HepG2 (cell line): ENCODE measurements at regions not wholly inside any gene's neighbourhood (a gene's known extent, or its start where the extent isn't known, plus 50 kb on each side); places are given as distances from the start of the nearest gene placed in this dataset.

ENCODE experiments used
- AHR ChIP-seq: IDR thresholded peaks from 2 replicates; pipeline ENCODE4 v1.6.1; 2018; ENCODE audit warnings: missing genetic modification reagents, missing compliant biosample characterization
- HMG20B ChIP-seq: conservative IDR thresholded peaks from 2 replicates; pipeline ENCODE4 v1.6.1; 2016; ENCODE audit warnings: missing genetic modification reagents, missing compliant biosample characterization
- HOXD1 ChIP-seq: sonication (generic); formaldehyde crosslinking; IDR thresholded peaks from 2 replicates; pipeline ENCODE4 v1.5.0; 2020; ENCODE audit warnings: missing genetic modification reagents
- MIER2 ChIP-seq: IDR thresholded peaks from 2 replicates; pipeline ENCODE4 v1.6.1; 2016; ENCODE audit warnings: missing biosample characterization, missing genetic modification reagents
- POLR2A ChIP-seq, 2 experiments: IDR thresholded peaks; 2 replicates each; pipeline ENCODE4 v1.6.1; 2011; ENCODE audit warnings: low read depth in 2 of 2, low read length in 2 of 2, mild to moderate bottlenecking in 1 of 2, moderate library complexity in 1 of 2; ENCODE audit not compliant: insufficient read depth in 1 of 2
- REST ChIP-seq, 2 experiments: IDR thresholded peaks; 2 replicates each; pipeline ENCODE4 v1.6.1; 2011 to 2012; ENCODE audit warnings: low read length in 2 of 2, borderline replicate concordance in 1 of 2, low read depth in 1 of 2, mild to moderate bottlenecking in 1 of 2, moderate library complexity in 1 of 2
- RORA ChIP-seq: sonication (generic); formaldehyde crosslinking; IDR thresholded peaks from 2 replicates; pipeline ENCODE4 v1.5.0; 2020; ENCODE audit warnings: mild to moderate bottlenecking, missing genetic modification reagents, moderate library complexity
- SAFB2 ChIP-seq: sonication (generic); formaldehyde crosslinking; IDR thresholded peaks from 2 replicates; pipeline ENCODE4 v1.5.1; 2020; ENCODE audit warnings: missing genetic modification reagents, low read depth, mild to moderate bottlenecking, borderline replicate concordance
- SIN3B ChIP-seq: fragments of 150-350 bp; IDR thresholded peaks from 2 replicates; pipeline ENCODE4 v1.6.1; 2014; ENCODE audit warnings: low read length
- SKIL ChIP-seq: sonication (generic); formaldehyde crosslinking; IDR thresholded peaks from 2 replicates; pipeline ENCODE4 v1.8.0; 2022; ENCODE audit warnings: missing genetic modification reagents, mild to moderate bottlenecking, moderate library complexity, borderline replicate concordance
- ZBTB4 ChIP-seq: sonication (generic); formaldehyde crosslinking; IDR thresholded peaks from 2 replicates; pipeline ENCODE4 v1.4.0; 2020; ENCODE audit warnings: missing genetic modification reagents, mild to moderate bottlenecking, borderline replicate concordance
- ZBTB7A ChIP-seq: sonication (generic); formaldehyde crosslinking; IDR thresholded peaks from 2 replicates; pipeline ENCODE4 v1.8.0; 2022; ENCODE audit warnings: mild to moderate bottlenecking, missing genetic modification reagents
- ZNF160 ChIP-seq: sonication (generic); formaldehyde crosslinking; IDR thresholded peaks from 2 replicates; pipeline ENCODE4 v1.8.0; 2022; ENCODE audit warnings: mild to moderate bottlenecking, inconsistent platforms, missing genetic modification reagents
- ZNF20 ChIP-seq: sonication (generic); formaldehyde crosslinking; IDR thresholded peaks from 2 replicates; pipeline ENCODE4 v1.4.0; 2020; ENCODE audit warnings: mild to moderate bottlenecking, moderate library complexity, missing genetic modification reagents
- ZNF33A ChIP-seq: sonication (generic); formaldehyde crosslinking; IDR thresholded peaks from 2 replicates; pipeline ENCODE4 v1.5.1; 2020; ENCODE audit warnings: missing genetic modification reagents, mild to moderate bottlenecking, moderate library complexity, borderline replicate concordance
- ZNF414 ChIP-seq: sonication (generic); formaldehyde crosslinking; IDR thresholded peaks from 2 replicates; pipeline ENCODE4 v1.5.0; 2020; ENCODE audit warnings: missing genetic modification reagents
- ZNF572 ChIP-seq: sonication (generic); formaldehyde crosslinking; IDR thresholded peaks from 2 replicates; pipeline ENCODE4 v1.5.1; 2020; ENCODE audit warnings: mild to moderate bottlenecking, missing genetic modification reagents
- ZNF576 ChIP-seq: sonication (generic); formaldehyde crosslinking; IDR thresholded peaks from 2 replicates; pipeline ENCODE4 v1.4.0; 2020; ENCODE audit warnings: mild to moderate bottlenecking, missing genetic modification reagents
- ZNF720 ChIP-seq: sonication (generic); formaldehyde crosslinking; IDR thresholded peaks from 2 replicates; pipeline ENCODE4 v1.4.0; 2020; ENCODE audit warnings: missing genetic modification reagents
- ZNF792 ChIP-seq: IDR thresholded peaks from 2 replicates; pipeline ENCODE4 v1.6.1; 2016

GRCh38 chr2:224145751-224146355 lies 106.8 kb upstream of the SERPINE2 start (continued):
- peak in 1 of 2 experiments; percentile 72; a peak in 1 of 4 replicates for TF ChIP-seq REST (IDR thresholded peaks at IDR 0.05; ENCODE audit: borderline replicate concordance in 1 of 2, low read depth in 1 of 2, low read length in 2 of 2)
- no peak for TF ChIP-seq POLR2A (IDR thresholded peaks at IDR 0.05; ENCODE audit: insufficient read depth in 1 of 2, low read depth in 2 of 2, low read length in 2 of 2)
- no peak for TF ChIP-seq SIN3B
- TF ChIP-seq ZNF160, result no peak
- TF ChIP-seq ZNF792 (CRISPR knock-in tag), result no peak; the same call in 1 of the 2 replicates
- no peak for TF ChIP-seq ZBTB7A (CRISPR knock-in tag)
- TF ChIP-seq ZNF33A (CRISPR knock-in tag), result no peak
- no peak for TF ChIP-seq ZNF576 (CRISPR knock-in tag)
- peak; percentile 4; the same call in 1 of the 2 replicates for TF ChIP-seq ZNF414 (CRISPR knock-in tag)
- TF ChIP-seq SAFB2 (CRISPR knock-in tag), result no peak
- TF ChIP-seq MIER2 (CRISPR knock-in tag), result no peak
- no peak for TF ChIP-seq ZNF572 (CRISPR knock-in tag)
- no peak; the same call in 1 of the 2 replicates for TF ChIP-seq ZNF20 (CRISPR knock-in tag)
- peak; percentile 77; the same call in 1 of the 2 replicates for TF ChIP-seq SKIL (CRISPR knock-in tag)
- 0 out of 2 replicates have a peak, but pooled peaks have one; percentile 31 for TF ChIP-seq RORA (CRISPR knock-in tag)
- no peak for TF ChIP-seq HOXD1 (CRISPR knock-in tag)
- TF ChIP-seq AHR (CRISPR knock-in tag), result no peak
- TF ChIP-seq ZNF720 (CRISPR knock-in tag), result no peak
- no peak for TF ChIP-seq HMG20B (CRISPR knock-in tag)
- no peak for TF ChIP-seq ZBTB4 (CRISPR knock-in tag)
